Retina (tissue), 1 donor: ENCODE measurements at regions not wholly inside any gene's neighbourhood (a gene's known extent, or its start where the extent isn't known, plus 50 kb on each side); places are given as distances from the start of the nearest gene placed in this dataset.
A peak's percentile ranks its signal among the peaks of the same experiment; 100 is the strongest.

ENCODE experiments used
- DNase-seq: peaks from one replicate; pipeline ENCODE4 v3.0.0-alpha.2; 2016

DNA sequence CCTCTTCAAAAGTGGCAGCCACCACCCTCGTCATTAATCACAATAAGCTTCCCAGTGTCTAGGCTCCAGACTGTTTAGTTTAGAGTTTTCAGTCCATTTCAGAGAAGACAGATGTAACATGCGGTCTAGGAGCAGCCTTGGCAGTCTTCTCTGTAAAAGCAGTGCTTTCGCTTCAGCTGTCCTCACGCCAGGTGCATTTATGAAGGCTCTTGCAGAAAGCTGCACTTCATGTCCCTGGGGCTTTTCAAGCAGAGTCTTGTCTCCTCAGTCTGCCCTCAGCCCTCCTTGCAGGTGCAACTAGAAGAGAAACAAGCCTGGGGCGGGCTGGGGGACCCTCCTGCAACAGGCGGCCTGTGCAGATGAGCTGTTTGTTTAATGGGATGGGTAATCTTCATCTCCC lies 281.9 kb downstream of the DRD1 start:
- DNase-seq, result no peak

DNA sequence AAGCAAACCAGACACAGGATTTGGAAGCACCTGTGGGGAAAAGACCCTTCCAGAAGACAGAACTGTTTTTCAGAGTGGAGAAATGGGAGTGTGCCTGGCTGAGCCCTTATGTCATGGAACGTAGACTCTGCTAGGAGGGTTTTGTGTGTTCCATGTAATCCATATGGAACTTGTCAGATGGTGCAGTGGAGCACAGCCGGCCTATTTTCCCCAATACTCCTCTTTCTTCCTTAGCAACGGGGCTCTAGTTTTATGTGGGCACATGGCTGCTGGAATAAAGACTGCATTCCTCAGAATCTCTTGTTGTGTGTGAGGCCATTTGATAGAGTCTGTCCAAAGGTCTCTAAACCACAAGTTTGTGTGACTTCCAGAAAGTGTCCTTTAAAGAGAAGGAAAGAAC lies 284.0 kb downstream of the DRD1 start:
- no peak for DNase-seq

DNA sequence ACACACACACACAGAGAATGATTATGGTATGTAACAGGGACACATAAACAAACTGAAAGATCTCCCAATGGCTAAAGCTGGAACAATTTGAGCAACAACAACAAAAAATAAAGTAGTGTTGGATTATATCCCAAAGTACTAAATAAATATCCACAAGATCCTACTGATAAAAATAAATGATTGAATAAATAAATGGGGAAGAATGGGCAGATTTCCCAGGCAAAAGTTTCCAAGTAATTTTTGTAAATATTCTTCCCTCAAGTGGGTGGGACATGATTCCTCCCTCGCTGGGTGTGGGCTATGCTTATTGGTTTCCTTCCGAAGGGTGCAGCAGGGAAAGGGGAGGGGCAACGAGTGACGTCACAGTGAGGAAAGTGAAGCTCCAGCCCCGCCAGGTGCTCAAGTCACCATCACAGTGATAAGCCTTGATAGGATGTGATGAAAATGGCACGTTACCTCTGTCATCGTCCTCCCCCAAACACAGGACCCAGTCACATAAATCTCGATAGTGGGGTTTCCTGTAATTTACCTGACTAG lies 295.3 kb downstream of the DRD1 start:
- no peak for DNase-seq

DNA sequence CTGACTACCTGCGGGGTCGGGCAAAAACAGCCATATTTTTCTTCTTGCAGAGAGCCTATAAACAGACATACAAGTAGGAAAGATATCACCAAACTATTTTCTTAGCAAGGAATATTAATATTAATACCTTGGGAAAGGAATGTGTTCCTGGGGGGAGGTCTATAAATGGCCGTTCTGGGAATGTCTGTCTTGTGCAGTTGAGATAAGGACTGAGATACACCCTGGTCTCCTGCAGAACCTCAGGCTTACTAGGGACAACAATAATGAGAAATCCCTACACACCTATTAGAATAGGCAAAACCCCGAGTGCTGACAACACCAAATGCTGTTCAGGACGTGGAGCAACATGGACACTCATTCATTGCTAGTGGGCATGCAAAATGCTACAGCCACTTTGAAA lies 297.2 kb downstream of the DRD1 start:
- DNase-seq, result no peak

DNA sequence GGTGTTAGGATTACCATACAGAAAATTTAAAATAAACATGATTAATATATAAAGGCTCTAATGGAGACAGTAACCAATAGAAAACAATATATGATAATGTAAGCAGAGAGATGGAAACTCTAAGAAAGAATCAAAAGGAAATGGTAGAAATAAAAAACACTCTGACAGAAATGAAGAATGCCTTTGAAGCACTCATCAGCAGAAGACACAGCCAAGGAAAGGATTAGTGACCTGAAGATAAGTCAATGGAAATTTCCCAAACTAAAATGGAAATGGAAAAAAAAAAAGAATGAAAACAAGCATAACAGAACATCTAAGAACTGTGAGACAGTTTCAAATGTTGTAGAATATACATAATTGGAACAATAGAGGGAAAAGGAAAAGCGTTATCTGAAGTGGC lies 302.6 kb downstream of the DRD1 start:
- no peak for DNase-seq

DNA sequence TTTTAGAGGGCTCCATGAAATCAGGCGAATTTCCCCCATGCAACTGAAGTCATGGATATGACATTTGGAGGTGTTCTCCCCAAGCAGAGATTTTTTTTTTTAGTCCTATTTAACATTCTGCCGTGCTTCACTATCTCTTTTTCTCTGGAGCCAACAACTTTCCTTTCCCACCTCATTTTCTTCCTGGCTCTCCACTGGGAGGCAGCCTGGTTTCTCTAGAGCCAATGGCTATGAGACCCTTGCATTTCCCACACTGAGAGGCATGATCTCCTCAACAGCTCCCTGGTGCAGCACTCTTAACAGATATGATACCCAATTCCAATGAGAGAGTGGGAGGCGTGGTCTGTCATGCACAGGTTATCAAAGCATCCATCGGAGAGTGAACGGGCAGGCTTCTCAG lies 310.8 kb downstream of the DRD1 start:
- no peak for DNase-seq

DNA sequence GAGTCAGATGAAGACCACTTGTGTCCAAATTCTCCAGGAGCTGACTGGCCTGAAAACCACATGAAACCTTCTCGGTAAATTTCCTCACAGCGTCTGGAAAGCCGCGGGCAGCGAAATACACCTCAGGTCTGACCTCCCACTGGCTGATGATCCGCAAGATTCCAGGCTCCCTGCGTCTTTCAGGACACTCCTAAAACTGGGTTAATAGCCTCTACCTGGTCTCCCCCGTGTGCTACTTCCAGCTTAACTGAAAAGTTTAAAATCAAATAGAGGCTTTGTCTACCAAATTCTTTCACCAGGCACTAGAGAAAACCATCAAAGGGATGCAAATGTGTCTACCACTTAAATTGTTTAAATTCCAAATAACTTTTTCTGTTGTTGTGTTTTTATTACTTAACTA lies 312.6 kb downstream of the DRD1 start:
- no peak for DNase-seq

DNA sequence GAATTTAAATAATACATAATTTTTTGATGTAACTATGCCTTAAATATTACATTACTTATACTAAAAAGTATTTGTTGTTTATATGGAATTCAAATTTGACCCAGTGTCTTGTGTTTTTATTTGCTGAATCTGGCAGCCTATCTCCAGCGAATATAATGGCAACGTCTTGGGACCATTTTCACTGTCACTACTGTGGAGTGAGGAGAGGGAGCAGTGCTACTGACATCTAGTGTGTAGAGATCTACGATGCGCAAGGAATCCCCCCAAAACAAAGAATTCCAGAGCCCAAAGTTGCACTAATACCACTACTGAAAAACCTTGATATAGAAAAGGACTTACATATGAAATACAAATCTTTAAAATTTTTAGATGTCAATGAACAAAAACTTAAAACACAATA lies 314.4 kb downstream of the DRD1 start:
- no peak for DNase-seq

DNA sequence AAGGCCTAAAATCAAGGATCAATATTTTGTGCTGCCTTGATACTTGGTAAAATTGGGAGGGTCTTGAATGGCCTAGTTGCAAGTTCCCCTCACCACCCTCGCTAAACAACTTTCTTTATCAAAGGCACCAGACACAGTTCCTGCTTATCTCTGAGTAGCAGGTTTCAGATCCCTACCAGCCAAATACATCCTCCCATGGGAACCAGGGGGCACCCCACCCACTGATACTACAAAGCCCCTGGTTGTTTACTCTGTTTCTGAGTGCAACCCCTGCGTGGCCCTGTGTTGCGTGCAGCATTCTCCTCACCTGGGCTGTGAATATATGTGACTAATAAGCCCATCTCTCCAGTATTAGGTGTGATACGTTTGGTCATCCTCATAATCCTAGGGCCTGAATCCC lies 314.9 kb downstream of the DRD1 start:
- DNase-seq, result no peak

DNA sequence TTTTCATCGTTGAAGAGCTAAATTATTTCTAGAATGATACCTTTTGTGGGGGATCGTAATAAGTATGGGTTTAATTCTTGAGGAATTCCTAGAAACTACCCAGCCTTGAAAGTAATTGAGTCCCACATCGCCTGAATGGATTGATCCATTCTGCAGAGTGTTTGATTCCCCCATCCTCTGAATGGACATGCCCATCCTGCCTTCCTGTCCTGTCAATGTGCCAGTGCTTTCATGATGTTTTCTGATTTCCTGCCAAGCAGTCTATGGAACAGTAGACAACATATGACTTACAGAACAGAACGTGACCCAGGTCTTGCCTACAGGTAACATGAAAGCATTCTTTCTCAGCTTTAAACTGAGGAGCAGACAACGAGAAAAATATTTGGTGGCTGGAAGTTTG lies 319.2 kb downstream of the DRD1 start:
- DNase-seq, result no peak

DNA sequence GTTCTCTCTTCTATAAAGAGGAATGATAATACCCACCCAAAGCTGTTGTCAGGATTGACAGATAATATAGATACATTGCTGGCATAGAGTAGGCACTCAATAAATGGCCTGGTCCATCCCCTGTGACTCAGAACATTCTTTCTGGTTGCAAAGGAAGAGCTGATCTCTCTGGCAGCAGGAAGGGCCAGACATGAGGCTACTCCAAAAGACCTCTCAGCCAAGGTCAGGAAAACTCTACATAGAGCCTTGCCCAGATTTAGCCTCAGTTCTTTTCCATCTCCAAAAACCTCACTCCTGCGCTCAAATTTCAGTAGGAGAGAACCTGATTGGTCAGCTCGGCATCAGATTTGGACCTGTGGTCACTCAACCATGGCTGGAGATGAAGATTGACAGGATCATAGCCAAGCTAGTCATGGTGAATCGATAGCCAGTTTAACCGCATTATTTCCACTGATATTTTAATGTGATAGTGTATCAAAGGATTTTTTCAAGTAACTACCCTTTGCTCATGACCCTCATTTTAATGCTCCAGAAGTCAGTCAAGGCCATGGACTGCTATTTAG lies 319.6 kb downstream of the DRD1 start:
- DNase-seq, result no peak

DNA sequence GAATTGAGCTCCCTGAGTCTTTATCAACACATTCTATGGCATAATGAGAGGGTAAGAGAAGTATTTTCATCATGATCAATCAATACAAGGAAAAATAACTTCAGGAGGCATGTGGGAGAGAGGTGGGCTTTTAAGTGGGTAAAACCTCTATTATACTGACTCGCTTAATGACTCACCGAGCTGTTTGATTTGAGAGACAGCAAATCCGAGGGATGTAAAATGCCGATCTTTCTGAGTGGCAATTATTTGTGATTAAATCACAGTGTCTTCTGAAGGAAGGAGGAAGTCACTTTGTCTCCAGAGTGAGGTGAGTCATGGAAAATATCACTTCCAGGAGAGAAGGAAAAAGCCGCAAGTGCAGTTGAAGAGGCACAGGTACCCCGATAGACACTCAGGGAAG lies 320.4 kb downstream of the DRD1 start:
- DNase-seq, result no peak

DNA sequence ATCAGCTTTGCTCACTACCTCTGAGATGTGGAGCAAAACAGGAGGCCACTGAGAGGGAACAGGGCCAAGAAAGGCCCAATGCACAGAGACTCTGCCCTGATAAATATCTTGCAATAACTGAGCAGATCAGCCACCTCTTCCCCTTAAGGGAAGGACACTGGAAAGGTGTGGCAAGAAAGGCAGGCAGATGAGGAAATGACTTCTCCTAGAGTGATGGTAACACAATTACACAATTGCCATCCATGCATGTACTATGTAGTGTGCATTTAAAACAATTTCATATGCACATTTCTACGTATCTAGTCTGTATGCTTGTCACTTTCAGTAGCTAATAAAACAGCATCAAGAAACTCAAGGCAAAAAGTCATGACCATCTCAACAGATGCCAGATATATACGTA lies 322.5 kb downstream of the DRD1 start:
- no peak for DNase-seq

DNA sequence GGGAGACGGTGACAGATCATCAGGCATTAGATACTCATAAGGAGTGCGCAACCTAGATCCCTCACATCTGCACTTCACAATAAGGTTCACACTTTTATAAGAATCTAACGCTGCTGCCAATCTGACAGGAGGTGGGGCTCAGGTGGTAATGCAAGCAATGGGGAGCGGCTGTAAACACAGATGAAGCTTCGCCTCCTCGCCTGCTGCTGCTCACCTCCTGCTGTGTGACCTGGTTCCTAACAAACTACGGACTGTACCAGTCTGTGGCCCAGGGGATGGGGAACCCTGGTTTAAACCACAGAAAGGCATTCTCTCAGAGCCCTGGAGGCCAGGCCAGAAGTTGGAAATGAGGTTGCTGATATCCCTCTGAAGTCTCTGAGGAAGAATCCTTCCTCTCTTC lies 323.6 kb downstream of the DRD1 start:
- no peak for DNase-seq

DNA sequence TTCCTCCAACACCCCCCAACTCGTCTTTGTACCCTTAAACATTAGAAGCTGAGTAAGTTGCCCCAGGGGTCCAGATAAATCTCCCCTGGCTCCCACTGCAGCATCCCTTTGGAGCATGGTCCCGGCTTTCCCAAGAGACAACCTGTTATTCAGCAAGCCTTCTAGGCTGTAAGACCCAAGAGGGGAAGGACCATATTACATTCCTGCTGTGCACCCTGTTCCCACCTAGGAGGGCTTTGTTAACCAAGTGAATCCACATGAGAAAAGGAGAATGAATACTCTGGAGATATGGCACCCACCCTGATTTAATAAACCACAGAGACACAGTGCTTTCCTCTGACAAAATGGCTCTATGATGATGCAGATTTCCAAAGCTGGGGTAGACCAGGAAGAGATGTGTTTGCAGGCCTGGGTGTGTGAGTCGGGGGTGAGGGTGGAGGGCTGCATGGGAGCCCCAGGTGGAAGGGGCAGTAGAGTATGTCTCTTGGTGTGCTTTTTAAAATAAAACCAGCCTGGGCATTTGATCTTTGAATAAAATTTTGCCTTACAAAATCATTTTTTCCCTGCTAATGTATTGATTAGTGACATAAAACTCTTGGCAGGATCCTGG lies 325.2 kb downstream of the DRD1 start:
- no peak for DNase-seq

DNA sequence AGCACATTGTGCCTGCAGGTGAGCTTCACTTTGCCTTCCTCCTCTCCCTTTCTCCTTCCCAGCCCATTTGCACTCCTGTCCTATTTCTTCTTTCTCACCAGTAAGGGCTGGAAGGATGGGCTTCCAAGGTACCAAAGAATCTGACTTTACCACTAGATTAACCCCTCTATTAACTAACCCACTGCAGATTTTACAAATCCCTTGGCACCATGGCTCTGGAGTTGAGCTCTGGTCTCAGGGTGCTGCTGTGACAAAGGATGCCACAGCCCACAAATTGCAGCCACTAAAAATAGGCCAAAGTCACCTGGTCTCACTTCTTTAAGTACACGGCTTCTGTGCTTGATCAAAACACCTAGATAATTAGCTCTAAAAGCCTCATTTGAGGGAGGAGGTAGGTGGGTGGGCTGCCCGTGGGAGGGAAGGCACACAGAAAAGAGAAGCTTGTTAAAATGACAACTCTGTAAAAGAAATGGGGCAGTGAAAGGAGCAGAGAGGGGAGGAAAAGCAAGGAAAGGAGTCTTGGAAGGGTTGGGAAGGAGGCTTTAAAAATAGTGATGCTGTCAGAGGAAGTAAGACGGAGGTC lies 327.4 kb downstream of the DRD1 start:
- DNase-seq, result no peak

DNA sequence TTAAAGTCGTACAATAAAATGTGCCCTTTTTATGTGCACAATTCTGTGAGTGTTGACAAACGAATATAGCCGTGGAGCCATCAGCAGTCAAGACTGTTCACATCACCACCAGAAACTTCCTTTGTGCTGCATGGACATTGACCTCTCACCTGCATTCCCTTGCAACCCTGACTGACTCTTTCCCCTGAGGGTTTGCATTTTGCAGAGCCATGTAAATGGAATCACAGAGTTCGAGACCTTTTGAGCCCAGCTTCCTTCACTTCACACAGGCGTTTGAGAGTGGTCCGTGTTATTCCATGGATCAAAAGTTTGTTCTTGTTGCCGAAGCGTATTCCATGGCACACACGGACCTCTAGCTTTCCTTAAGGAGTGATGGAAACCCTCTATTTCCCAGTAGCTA lies 328.2 kb downstream of the DRD1 start:
- no peak for DNase-seq

DNA sequence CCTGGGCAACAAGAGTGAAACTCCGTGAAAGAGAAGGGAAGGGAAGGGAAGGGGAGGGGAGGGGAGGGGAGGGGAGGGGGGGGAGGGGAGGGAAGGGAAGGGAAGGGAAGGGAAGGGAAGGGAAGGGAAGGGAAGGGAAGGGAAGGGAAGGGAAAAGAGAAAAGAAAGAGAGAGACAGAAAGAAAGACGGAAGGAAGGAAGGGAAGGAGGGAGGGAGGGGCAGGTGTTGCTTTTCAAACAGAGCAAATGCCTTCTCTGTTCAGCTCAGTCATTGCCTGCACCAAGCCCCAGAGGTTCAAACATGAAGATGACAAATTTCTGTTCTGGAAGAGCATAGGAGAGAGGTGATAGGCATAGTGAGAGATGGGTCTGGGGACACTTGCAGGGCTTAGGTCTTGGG lies 330.0 kb downstream of the DRD1 start:
- DNase-seq, result no peak

DNA sequence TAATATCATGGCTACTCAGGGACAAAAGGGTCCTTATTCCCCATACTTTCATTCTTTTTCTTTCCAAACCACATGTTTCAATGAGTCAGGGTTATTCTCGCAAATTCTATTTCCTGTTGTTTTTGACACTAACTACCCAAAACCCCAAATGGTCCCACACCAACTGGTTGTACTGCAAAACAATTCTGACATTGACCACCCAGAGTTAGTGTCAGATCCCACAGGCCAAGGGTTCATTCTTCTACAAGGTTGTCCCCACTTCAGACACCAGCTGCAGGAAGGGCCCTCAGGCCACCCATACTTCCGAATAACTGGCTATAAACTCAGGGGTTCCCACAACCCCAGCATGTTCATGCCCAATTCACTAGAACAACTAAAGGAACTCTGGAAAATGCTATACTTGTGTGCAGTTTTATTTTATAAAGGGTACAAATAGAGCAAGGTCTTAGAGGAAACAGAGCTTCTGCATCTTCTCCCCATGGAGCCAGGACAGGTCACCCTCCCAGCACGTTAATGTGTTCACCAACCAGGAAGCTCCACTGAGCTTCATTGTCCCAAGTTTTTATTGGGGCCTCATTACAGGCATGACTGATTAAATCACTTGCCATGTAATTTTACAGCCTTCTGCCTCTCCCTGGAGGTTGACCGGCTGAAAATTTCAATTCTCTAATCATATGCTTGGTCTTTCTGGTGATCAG lies 334.8 kb downstream of the DRD1 start:
- no peak for DNase-seq

DNA sequence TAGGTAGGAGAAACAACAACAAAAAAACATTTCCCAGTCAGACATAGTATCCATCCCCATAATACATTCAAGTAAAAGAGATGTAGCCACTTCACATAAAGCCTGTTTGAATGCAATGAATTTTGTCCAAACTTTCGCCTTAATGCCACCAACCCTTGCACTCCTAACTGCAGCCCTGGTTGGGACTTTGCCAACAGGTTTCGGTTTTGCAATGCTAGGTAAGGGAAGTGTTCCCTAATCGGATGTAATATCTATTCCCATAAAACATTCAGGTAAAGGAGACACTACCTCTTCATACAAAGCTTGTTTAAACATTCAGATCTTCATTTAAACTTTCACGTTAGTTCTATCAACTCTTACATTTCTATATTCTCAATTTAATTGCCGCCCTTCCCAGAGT lies 336.1 kb downstream of the DRD1 start:
- DNase-seq, result no peak

DNA sequence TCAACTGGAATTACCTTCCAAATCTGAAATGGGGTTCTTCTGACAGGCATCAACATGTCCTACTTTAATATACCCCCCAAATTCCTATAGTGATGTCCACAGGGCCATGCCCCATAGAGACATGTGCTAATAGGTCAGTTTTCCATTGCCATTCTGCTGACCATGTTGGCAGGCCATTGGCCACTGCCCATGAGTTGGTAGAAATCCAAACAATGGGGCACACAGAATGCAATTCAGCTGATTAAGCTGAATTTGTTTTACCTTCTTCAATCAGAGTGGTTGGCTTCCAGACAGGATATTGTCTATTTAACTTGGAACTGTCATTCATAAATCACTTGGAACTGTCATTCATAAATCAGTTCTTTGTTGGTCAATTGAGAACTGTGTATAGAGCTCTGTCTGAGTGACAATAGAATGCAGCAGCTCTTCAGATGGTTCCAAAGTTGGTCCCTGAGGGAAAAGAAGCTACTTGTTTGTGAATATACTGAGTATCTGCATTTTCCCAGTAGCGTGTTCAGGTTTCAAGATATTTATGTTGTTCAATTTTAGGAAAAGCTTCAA lies 336.9 kb downstream of the DRD1 start:
- DNase-seq, result no peak

DNA sequence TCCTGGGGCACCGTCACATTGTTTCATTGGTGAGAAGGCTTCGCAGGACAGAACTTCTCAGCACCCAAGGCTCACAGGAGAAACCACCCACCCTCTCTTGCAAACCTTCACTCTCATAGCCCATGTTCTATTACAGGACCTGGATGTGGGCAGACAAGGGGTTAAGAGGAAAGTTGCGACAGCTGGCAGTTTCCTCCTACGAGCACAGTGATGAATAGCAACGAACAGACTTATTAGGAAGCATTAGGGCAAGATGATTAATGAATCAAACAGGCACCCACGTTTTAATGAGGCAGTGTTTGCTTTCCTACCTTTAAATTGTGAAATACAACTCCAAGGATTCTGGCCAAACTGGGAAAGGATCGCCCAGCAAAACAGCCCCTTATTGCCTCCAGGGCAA lies 339.3 kb downstream of the DRD1 start:
- DNase-seq, result peak; percentile 68

DNA sequence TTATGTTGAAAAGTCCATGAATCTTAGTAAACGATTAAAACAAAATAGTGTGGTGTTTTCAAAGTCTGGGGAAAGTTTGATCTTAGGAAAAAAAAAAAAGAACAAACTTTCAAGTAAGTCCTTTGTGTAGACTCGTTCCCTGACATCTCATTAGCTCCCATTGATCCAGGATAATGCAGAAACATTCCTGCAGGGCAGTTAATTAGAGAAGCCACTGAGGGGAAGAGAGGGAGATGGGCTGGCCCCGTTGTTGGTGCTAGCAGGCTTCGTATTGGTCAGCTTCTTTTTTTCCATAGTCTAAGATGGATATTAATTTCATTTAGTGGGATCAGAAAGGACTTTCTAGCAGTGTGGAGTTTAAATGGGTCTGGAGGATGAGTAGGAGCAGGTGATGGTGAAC lies 340.2 kb downstream of the DRD1 start:
- DNase-seq, result peak; percentile 64

DNA sequence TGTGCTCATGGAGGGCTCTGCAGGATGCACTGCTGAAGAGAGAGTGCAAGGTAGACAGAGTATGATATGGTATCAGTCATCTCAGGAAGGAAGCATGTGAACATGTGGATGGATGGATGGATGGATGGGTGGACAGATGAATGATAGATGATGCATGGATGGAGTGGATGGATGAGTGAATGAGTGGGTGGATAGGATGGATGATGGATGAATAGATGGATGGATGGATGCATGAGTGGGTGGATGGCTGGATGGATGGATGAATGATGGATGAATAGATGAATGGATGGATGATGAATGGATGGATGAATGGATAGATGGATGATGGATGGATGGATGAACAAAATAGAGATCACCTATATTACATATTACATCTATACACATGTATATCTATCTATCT lies 341.3 kb downstream of the DRD1 start:
- DNase-seq, result no peak
